Jurkat, Clone E6-1 (cell line): ENCODE measurements at regions not wholly inside any gene's neighbourhood (a gene's known extent, or its start where the extent isn't known, plus 50 kb on each side); places are given as distances from the start of the nearest gene placed in this dataset.
"Not testable (repeated sequence)": the region's sequence is repeated elsewhere in the genome, so short reads cannot be mapped to it uniquely, and the experiment has no call there.

Source experiments
- DNase-seq: peaks from one replicate; pipeline ENCODE4 v3.0.0-alpha.2; 2011; ENCODE audit warnings: low read depth, low spot score
- H3K4me3 ChIP-seq: 2 replicates; pipeline ENCODE4 v1.5.1; 2011; ENCODE audit warnings: mild to moderate bottlenecking, low read length, control low read depth, moderate library complexity

DNA sequence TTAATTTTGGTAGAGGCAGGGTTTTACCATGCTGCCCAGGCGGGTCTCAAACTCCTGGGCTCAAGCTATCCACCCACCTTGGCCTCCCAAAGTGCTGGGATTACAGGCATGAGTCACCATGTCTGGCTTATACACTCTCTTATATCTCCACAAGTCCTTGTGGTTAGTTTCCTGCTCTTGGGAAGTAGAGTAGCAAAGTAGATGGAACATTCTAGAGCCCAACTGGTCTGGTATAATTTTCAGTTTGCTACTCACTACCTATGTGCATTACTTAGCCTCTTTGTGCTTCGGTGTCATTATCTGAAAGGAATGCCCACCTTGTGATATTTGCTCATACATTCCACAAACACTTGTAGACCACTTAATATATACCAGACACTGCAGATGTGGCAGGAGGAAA, 96.6 kb upstream of the IPO9 start:
- no peak overlapping the region for H3K4me3 ChIP-seq
- no peak for DNase-seq

DNA sequence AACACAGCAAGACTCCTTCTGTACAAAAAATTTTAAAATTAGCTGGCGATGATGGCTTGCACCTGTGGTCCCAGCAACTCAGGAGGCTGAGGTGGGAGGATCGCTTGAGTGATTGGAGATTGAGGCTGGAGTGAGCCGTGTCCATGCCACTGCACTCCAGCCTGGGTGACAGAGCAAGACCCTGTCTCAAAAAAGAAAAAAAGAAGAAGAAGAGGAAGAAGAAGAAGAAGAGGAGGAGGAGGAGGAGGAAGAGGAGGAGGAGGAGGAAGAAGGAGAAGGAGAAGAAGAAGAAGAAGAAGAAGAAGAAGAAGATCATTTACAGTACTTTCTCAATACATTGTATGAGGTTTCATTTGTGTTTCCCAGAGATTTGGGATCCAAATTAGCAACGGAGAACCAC, 94.7 kb upstream of the IPO9 start:
- DNase-seq, H3K4me3 ChIP-seq: not testable (repeated sequence)

DNA sequence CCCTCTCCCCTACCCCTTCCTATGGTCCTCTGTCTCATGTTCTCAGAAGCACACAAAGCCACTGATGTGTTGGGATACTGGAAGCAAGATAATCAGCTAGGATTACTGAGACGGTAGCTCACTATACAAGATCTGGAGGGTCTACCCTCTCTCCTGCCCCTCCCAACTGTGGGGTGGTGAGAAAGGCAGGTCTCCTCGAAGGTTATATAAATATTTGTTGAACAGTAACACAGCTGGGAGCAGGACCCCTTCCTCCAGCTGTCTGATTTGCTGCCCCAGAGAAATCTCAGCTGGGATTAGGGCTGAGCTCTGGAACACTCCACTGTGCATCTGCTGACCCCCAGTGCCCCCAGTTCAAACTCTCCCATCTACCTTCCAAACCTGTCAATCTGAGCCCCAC, 94.2 kb upstream of the IPO9 start:
- H3K4me3 ChIP-seq = no peak overlapping the region
- no peak for DNase-seq

DNA sequence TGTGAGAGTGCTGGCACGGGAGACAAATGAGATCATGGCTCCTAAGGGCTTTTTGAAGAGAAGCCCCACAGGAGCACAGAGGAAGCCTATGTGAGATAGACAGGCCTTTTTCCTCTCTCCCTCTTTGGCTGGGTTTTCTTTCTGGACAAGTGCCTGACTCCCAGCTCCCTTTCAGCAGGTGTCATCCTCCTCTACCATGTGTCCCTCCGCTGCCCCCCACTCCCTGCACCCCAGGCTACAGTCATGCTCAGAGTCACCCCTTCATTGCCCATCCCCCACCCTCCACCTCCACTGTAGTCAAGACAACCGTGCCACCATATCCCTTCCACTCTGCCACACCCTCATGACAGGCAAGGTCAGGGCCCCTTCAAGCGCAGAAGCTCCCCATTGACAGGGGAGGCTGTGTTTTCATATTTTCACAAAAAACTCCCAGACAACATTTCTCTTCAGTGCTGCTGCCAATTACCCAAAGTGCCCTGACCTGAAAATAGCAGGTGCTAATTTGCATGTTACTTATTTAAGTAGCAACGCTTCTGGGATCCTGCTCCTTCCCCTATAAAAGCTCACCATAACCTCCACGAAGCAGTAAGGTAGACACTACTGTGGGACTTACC, 92.1 kb upstream of the IPO9 start:
- no peak for DNase-seq
- no peak overlapping the region for H3K4me3 ChIP-seq

DNA sequence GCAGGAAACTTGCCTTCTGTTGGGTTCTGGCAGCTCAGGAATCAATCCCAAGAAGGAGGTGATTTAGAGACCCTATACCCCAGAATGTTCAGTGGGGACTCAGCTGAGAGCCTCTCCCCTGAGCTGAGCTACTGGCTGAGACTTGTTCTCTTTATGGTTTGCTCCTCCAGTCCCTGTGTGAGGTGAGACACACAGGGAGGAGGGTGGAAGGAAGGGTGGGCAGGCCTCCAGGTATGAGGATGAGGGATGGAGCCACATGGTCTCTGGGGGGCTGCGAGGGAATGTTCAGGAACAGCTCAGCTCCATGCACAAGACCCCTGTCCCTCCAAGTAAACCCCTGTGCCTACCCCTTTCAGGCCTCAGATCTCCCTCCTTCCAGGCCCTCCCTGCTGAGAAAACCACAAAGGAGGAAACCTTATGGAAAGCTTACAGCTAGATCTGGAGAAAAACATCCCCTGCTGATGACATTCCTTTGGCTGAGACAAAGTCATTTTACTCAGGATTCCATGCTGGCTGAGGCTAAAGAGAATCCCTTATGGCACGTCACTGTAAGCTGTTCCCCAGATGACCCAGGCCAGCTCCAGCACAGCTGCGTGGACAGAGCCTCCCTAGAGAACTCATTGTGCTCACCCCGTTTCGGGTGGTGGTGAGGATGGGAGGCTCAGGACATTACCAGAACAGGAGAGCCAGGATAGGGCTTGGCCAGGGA, 91.5 kb upstream of the IPO9 start:
- H3K4me3 ChIP-seq = no peak overlapping the region
- no peak for DNase-seq

DNA sequence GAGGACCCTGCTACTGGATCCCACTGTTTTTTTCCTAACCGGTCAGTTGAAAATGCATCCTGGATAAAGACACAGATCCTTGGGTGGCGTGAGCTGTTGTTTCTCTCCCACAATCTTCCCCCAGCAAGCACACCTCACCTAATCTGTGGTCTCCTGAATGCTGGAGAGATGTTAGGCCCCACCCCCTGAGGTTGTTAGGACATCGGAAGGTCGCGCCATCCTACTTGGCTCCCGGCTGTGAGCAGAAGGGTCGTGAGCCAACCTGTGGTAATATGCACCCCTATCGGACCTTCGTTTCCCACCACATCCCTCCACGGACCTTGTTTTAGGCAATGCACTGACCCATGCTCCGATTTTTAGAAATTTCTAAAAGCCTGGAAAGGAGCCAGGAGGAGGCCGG, 89.9 kb upstream of the IPO9 start:
- peak overlapping the region; percentile 60 for H3K4me3 ChIP-seq
- DNase-seq = no peak

DNA sequence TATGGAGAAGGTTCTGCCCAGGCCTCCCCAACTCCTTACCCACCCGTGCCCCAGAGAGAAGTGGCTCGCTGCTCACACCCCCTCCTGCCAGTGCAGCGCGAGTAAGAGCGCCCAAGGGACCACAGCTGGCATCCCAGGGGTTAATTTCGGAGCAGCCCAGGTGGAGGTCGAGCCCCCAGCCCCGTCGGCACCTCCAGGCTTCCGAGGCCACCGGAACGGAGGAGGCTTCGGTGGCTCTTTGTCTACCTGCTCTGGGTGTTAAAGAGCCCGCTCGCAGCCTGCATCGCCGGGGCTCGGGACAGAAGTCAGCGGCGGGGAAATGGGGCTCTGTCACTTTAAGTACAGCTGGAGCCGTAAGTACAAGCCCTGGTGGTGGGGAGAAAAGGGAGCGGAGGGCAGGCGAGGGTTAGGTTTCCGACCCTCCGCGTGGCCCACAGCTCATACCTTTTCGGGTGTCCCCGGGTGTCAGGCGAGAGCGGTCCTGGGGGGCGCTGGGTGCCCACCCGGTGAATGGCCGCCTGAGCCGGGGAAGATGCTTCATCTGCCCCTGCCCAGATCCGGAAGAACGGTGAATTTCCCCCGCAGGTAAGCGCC, 89.4 kb upstream of the IPO9 start:
- peak; percentile 57 for DNase-seq
- H3K4me3 ChIP-seq = peak overlapping the region; percentile 60

DNA sequence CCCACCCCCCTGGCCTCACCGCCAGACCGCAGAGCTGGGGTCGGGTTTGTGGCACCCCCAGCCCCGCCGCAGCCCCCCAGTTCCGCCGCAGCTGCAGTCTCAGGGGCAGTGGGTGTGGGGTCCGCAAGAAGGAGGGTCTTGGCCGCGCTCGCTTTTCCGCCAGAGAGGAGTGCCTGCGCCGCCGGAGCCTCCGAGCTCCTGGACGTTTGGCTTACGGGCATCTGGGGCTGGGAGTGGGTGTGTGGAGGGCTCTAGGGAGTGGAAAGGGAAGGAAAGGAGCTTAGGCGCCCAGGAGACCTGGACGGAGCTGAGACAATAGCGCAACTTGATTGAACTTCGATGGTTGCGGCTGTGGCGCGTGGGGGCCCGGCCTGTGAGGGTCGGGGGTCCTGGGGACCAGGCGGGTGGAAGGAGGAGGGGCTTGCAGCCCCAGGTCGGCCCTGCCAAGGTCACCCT, 88.8 kb upstream of the IPO9 start:
- H3K4me3 ChIP-seq = peak overlapping the region; percentile 60

DNA sequence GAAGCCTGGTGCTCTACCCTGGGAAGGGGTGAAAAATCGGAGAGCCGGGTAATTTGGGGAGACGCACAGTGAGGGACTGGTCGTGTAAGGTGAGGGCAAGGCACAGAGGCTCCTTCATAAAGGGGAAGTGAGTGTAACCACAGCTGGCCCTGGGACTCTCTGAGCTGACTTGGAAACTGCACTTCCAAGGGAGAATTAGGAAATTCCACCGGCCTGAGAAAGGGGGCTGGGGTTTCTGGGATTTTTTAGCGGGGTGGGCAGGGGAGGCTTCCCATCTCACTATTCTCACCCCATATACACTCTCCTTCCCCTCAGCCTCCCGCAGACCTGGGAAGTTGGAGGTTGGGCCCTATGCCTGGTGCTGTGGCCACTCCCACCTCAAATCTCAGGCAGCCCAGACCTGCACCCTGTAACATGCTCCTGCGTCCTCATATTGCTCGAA, 88.3 kb upstream of the IPO9 start:
- no peak overlapping the region for H3K4me3 ChIP-seq
- DNase-seq = no peak

More for the DNA sequence above, 88.8 kb upstream of the IPO9 start:
- DNase-seq = no peak

DNA sequence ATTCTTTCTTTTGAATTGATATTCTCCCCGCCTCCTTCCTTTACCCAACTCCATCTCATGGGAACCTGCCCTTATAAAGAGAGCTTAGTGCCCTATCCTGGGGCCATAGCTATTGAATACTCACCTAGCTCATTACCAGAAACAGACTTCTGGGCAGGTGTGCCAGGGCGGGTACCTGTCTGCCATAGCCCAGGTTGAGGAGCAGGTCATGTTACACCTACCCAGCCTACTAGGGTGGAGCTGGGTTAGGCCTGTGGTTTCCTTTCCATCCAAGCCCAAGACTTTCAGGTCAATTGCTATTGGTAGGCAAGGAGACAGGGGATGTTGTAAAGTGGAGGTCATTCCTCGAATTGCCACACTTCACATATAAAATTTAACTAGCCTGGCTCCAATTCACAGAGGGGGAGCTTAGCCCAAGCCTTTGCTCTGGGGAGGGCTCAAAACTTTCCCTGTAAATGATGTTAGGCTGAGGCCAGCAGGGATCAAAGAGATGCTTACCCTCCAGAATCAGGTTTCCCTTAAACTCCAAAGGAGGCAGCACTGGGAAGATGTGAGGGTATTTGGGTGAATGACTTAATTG, 87.1 kb upstream of the IPO9 start:
- no peak for DNase-seq
- H3K4me3 ChIP-seq = no peak overlapping the region

DNA sequence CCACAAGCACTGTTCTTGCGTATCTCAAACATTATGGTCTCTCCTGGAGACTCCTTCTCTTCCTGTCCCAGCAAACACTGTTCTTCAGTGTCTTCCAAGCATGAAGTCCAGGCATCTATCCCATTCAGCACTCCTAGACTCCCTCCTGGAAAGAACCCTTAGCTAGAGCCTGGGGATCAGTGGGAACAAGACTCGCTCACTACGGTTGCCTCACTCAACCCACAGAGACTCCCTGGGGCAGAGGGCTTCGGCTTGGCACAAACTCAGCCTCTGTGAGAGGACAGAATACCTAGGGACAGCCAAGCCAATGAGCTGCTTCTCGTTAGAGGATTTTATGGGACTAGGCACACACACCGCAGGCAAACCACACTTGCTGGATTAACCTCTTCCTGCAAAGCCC, 86.5 kb upstream of the IPO9 start:
- no peak for DNase-seq
- H3K4me3 ChIP-seq = no peak overlapping the region

DNA sequence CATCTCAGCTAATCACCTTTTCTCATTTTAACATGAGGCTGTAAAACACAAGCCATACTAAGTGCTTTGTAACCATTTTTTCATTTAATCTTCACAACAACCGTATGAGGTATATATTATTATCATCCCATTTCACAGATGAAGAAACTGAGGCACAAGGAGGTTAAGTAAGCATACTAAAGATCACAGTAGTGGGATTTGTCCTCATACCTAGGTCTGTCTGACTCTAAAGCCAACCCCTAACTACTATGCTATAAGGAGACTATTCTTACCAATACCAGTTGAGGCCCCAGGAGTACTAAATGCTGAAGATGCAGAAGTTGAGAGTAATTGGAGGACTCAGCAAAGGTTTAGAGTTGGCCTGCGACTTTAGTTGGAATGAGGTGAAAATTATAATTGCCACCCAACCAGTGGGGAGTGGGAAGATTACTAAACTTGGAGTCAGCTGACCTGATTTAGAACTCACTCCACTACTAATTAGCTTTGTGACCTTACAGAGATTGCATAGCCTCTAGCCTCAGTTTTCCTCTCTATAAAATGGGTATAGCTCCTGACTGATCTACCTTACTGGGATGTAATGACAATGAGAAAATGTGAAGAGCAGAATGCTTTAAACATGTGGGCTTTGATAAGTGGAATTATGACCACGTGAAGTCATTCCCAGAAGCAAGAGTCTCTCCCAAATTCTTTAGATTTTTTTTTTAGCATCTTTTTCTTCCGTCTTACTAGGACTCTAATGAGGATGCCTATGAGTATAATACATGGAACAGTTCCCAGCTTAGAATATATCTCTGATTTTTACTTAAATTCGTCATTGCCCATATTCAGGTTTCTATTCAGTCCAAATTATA, 85.8 kb upstream of the IPO9 start:
- H3K4me3 ChIP-seq = no peak overlapping the region
- no peak for DNase-seq

DNA sequence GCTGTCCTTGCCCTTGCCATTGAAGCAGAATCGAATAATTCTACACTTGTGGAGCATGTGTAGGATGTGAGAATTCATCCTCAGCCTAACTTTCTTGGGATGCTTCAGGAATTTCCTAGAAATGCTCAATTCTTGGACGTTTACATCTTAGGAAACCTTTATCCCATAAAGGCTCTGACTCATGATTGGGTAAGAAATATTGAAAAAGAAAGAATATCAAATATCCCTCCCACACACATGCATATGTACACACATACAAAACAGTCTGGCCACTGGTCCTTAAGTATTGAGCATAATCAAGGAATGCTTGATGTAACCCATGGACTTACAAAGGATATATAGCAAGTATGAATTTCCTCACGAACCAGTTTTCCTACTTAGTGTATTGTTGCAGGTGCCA, 83.9 kb upstream of the IPO9 start:
- no peak overlapping the region for H3K4me3 ChIP-seq
- DNase-seq = no peak

DNA sequence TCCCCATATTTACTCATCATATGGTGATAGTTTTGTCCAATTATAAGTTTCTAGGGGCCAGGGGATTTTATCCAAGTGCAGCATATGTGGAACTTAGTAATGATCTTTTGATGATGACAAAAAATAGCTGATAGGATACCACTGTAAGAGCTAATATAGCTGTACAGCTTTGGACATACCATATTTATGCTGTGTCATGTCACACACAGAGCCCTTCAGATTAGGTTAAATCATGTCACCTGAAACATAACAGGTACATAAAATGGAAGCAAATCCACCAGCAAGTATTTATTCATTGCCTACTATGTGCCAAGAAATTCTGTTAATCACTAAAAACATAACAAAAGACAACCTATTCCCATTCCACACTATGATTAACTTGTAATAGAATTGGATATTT, 82.8 kb upstream of the IPO9 start:
- DNase-seq = no peak

DNA sequence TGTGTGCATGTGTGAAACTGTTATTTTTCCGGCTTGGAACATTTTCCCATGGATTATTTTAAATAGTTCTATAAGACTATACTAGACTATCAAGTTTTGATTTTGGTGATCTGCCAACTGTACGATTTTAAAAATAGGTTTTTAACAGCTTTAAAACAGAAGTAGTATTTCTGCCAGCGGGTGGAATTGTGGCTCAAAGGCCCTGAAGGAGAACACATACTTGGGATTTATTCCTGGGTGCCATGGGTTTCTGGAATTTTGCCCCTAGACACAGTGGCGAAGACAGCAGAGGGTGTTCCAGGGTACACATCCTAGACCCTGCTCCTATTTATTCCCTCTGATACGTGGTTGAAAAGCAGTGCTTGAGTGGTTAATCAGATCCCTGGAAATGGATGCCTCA, 81.7 kb upstream of the IPO9 start:
- no peak overlapping the region for H3K4me3 ChIP-seq

More for the DNA sequence above, 82.8 kb upstream of the IPO9 start:
- no peak overlapping the region for H3K4me3 ChIP-seq

DNA sequence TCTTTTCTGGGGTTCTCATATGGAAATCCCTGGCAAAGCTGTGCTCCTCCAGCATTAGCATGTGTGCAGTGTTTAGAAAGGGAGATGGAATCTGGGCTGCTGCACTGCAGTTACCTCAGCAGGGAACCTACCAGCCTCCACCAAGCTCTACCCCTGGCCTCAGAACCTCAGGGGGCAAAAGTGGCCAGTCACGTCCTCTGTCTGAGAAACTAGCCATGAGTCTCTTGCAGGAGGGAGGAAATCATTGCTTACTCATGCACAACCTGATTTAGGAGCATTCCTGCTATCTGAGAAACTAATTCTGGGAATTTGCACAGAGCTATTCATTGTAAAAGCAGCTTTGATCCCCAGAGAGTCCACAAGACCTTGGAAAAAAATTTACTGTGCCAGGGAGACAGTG, 80.6 kb upstream of the IPO9 start:
- no peak overlapping the region for H3K4me3 ChIP-seq
- DNase-seq = no peak

More for the DNA sequence above, 81.7 kb upstream of the IPO9 start:
- no peak for DNase-seq

DNA sequence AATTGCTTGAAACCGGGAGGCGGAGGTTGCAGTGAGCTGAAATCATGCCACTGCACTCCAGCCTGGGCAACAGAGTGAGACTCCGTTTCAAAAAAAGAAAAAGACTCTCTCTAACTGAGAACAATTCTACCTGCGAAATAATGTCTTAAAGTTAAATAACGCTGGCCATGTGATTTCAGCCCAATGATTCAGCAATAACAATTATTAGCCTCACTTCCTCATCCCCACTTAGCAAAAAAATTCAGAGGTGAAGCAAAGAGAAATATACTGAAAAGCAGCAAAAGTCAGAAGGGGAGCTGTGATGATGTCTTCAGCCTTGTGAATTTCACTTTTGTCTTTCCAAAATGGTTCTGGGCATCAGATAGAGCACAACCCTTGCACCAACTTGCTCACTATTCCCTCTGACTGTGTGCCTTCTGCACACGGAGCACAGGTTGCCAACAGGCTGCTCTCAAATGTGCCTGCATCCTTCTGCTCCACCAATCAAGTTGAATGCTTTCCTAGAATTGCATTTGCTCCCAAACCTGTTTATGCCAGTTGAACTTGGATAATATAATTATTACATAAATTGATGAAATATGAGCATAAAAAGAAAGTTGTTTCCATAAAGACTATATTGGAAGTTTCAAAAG, 79.8 kb upstream of the IPO9 start:
- no peak for DNase-seq

DNA sequence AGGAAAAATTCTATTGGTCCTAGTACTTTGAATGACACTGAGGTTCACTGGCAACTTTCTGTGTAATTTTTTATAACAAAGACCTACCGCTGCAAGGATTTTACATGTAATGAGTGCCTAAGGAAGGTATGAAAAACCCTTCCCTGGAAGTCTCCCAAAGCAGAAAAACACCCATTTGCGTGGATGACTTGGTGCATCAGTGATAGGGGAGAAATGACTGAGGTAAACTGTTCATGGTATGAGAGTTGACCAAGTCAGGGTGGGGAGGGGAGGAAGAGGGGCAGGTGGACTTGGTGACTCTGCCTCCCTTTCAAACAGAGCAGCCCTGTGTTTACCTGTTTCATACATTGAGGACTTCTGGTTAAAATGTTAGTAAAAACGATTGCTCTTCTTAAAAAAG, 78.8 kb upstream of the IPO9 start:
- DNase-seq = no peak
- no peak overlapping the region for H3K4me3 ChIP-seq

More for the DNA sequence above, 79.8 kb upstream of the IPO9 start:
- no peak overlapping the region for H3K4me3 ChIP-seq

DNA sequence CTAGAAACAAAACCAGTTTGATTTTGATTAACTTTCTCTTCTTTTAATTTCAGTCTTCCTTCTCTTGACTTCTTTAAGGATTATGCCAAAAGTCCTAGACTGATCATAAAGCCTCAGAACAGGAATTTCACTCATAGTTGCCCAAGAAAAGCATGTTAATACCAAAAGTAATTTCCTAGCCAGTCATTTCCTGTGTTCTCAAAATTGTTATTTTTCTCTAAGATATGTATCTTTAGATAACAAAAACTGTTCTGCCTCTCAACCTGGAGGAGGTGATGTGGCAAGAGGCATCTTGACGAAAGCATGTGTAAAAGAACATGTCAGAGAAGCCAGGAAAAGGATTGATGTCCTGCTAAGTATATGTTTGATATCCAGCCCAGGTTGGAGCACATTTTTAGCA, 78.0 kb upstream of the IPO9 start:
- H3K4me3 ChIP-seq = no peak overlapping the region
- no peak for DNase-seq
